DOHH2 (cell line): ENCODE measurements at regions not wholly inside any gene's neighbourhood (a gene's known extent, or its start where the extent isn't known, plus 50 kb on each side); places are given as distances from the start of the nearest gene placed in this dataset.

ENCODE experiments used
- H3F3A ChIP-seq: fragments of 200-600 bp; sonication (generic), shearing (Covaris generic); 2 replicates; pipeline ENCODE4 v1.6.0; 2016; ENCODE audit warnings: antibody characterized with exemption, mild to moderate bottlenecking; ENCODE audit not compliant: control insufficient read depth, insufficient read depth
- H3K27ac ChIP-seq: fragments of 200-600 bp; sonication (generic); 2 replicates; pipeline ENCODE4 v1.5.1; 2014; ENCODE audit warnings: low read depth, mild to moderate bottlenecking, low read length, moderate library complexity
- H3K27me3 ChIP-seq: fragments of 200-600 bp; sonication (generic); 2 replicates; pipeline ENCODE4 v1.6.1; 2014; ENCODE audit warnings: mild to moderate bottlenecking, low read length, mixed read lengths; ENCODE audit not compliant: control insufficient read depth
- H3K36me3 ChIP-seq: fragments of 200-600 bp; sonication (generic); 2 replicates; pipeline ENCODE4 v1.6.1; 2014; ENCODE audit warnings: mild to moderate bottlenecking, low read length, moderate library complexity, mixed read lengths; ENCODE audit not compliant: control insufficient read depth
- H3K4me1 ChIP-seq: fragments of 200-600 bp; sonication (generic); 2 replicates; pipeline ENCODE4 v1.6.1; 2014; ENCODE audit warnings: mild to moderate bottlenecking, low read length, mixed read lengths; ENCODE audit not compliant: control insufficient read depth
- H3K4me2 ChIP-seq: fragments of 200-600 bp; sonication (generic); 2 replicates; pipeline ENCODE4 v1.6.0; 2014; ENCODE audit warnings: mild to moderate bottlenecking, low read length, moderate library complexity
- H3K4me3 ChIP-seq: fragments of 200-600 bp; sonication (generic); 2 replicates; pipeline ENCODE4 v1.5.1; 2014; ENCODE audit warnings: mild to moderate bottlenecking, low read length, mixed read lengths
- H3K79me2 ChIP-seq: fragments of 200-600 bp; sonication (generic); 2 replicates; pipeline ENCODE4 v1.6.1; 2014; ENCODE audit warnings: mild to moderate bottlenecking, low read length, mixed read lengths; ENCODE audit not compliant: control insufficient read depth
- H3K9me2 ChIP-seq: fragments of 200-600 bp; sonication (generic); replicated peaks from 2 replicates; pipeline ENCODE4 v1.6.1; 2014; ENCODE audit warnings: mild to moderate bottlenecking, low read length, mixed read lengths; ENCODE audit not compliant: control insufficient read depth
- H3K9me3 ChIP-seq: fragments of 200-600 bp; sonication (generic); 2 replicates; pipeline ENCODE4 v1.6.1; 2014; ENCODE audit warnings: antibody characterized with exemption, low read length, mixed read lengths; ENCODE audit not compliant: control insufficient read depth, insufficient read depth
- H4K20me1 ChIP-seq: fragments of 200-600 bp; sonication (generic); 2 replicates; pipeline ENCODE4 v1.6.0; 2014; ENCODE audit warnings: low read depth, mild to moderate bottlenecking, antibody characterized with exemption, low read length, moderate library complexity; ENCODE audit not compliant: control insufficient read depth, insufficient read depth
- EZH2phosphoT487 ChIP-seq: fragments of 200-600 bp; sonication (generic); IDR thresholded peaks from 2 replicates; pipeline ENCODE4 v1.6.1; 2017; ENCODE audit warnings: borderline replicate concordance, mild to moderate bottlenecking, antibody characterized with exemption, low read length, moderate library complexity, mixed read lengths
- TF ChIP-seq, protein P1 (sequence below): fragments of 200-600 bp; sonication (generic); IDR thresholded peaks from one replicate; pipeline ENCODE4 v1.5.1; 2014; ENCODE audit warnings: antibody characterized with exemption, mild to moderate bottlenecking, low read depth, low read length; ENCODE audit not compliant: poor library complexity, severe bottlenecking

DNA sequence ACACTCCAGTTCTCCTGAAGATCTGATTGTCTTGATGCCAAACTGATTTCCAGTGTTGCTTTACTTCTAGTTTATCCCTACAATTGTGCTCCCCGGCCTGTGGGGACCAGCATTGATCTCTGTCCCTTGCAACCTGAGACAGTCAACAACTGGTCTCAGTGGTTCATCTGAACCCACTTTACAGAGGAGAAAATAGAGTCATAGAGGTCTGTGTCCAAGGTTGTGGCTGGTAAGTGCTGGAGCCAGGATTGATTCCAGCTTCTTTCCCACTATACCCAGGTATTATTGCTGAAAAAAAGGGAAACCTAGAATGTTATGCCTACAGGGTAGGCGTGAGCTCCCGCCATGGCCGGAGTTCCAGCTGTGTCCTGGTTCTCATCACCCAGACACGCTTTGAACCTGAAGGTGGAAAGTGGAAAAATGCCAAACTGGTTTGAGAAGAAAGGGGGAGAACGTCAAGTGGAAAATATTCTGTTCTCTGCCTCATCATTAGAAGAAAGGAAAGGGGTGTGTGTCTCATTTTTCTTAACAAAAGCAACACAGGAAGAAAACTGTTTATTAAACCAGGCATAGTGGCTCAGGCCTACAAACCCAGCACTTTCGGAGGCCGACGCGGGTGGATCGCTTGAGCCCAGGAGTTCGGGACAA is 60.7 kb upstream of the ITPKB start:
- no peak overlapping the region for H3K4me2 ChIP-seq

DNA sequence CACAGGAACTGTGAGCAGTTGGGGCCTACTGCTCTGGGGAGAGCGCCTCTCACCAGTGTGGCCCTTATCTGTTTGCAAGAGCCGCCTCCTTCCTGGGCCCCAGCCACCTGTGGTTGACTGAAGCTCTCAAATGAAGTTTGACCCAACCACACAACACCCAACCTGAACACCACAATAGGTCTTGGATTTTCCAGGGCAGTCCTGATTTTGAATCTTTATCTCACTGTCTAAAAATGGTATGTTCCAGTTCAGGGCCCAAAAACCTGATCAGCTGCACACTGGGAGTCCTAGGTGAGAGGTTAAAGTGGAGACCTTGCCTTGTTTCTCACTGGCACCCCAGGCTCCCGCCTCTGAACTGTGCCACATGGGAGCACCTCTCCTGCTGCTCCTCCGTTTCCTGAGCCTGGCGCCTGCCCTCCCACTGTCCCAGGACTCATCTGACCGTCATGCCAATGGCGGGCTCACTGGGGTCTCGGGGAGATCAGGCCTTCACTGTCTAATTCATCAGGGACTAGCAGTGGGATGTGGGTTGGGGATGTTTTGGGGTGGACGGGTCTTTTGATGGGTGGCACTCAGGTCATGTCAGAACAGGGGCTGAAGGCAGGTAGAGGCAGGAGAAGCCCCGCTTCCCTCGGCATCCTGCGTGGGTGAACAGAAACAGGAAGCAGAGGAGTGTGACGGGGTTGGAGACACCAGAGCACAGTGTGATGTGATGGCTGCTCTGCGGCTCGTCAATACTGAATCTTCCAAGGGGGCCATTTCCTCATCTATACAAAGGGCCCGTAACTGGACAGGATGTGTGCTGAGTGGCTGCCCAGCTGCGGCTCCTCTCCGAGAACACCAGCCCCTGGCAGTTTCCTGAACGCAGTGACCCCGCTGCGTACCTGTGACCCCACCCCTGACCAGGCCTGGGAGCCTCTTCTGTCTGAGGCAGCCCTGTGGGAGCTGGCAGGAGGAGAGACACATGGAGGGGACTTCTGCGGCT is 59.6 kb upstream of the ITPKB start:
- Histone ChIP-seq H3K27ac (no peak overlapping the region), H4K20me1 (no peaks in the 10 kb centered on the region), H3K4me2 (no peak overlapping the region), H3K79me2 (no peaks in the 10 kb centered on the region), H3K9me3 (no peaks in the 10 kb centered on the region), H3K4me1 (peaks cover 12% of the 10 kb centered on the region), H3K36me3 (no peaks in the 10 kb centered on the region), H3K9me2 (no peaks in the 10 kb centered on the region), H3K4me3 (no peak overlapping the region), H3K27me3 (no peaks in the 10 kb centered on the region), H3F3A (no peaks in the 10 kb centered on the region)
- TF ChIP-seq EZH2phosphoT487: no peak
- TF ChIP-seq, protein P1, sequence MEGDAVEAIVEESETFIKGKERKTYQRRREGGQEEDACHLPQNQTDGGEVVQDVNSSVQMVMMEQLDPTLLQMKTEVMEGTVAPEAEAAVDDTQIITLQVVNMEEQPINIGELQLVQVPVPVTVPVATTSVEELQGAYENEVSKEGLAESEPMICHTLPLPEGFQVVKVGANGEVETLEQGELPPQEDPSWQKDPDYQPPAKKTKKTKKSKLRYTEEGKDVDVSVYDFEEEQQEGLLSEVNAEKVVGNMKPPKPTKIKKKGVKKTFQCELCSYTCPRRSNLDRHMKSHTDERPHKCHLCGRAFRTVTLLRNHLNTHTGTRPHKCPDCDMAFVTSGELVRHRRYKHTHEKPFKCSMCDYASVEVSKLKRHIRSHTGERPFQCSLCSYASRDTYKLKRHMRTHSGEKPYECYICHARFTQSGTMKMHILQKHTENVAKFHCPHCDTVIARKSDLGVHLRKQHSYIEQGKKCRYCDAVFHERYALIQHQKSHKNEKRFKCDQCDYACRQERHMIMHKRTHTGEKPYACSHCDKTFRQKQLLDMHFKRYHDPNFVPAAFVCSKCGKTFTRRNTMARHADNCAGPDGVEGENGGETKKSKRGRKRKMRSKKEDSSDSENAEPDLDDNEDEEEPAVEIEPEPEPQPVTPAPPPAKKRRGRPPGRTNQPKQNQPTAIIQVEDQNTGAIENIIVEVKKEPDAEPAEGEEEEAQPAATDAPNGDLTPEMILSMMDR: no peak

More for the DNA sequence above, 60.7 kb upstream of the ITPKB start:
- no peaks in the 10 kb centered on the region for H3K36me3 ChIP-seq
- TF ChIP-seq, protein P1: no peak
- no peak for TF ChIP-seq EZH2phosphoT487
- H3K4me3 ChIP-seq: no peak overlapping the region
- no peaks in the 10 kb centered on the region for H3F3A ChIP-seq
- H3K9me3 ChIP-seq: no peaks in the 10 kb centered on the region
- peaks cover 5% of the 10 kb centered on the region; the same call in 1 of the 2 replicates for H3K27me3 ChIP-seq
- H3K79me2 ChIP-seq: no peaks in the 10 kb centered on the region
- no peaks in the 10 kb centered on the region for H4K20me1 ChIP-seq
- no peaks in the 10 kb centered on the region for H3K9me2 ChIP-seq
- H3K4me1 ChIP-seq: peaks cover 12% of the 10 kb centered on the region
- H3K27ac ChIP-seq: no peak overlapping the region

DNA sequence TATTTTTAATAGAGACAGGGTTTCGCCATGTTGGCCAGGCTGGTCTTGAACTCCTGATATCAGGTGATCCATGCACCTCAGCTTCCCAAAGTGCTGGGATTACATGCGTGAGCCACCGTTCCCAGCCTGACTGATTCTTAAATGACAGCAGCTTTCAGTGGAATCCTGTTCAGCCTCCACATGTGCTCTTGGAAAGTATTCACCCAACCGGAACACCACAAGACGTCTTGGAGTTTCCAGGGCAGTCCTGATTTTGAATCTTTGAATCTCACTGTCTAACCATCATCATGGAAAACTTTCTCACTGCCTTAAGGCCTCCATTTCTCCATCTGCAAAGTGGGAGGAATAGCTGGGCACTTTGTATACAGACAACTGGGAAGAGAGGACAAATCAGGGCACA is 58.1 kb upstream of the ITPKB start:
- no peaks in the 10 kb centered on the region for H3K79me2 ChIP-seq
- no peak overlapping the region for H3K27ac ChIP-seq

More for the DNA sequence above, 58.1 kb upstream of the ITPKB start:
- Histone ChIP-seq H3K9me2 (no peaks in the 10 kb centered on the region), H4K20me1 (no peaks in the 10 kb centered on the region), H3K9me3 (no peaks in the 10 kb centered on the region), H3F3A (no peaks in the 10 kb centered on the region), H3K4me3 (no peak overlapping the region), H3K4me1 (peaks cover 12% of the 10 kb centered on the region), H3K27me3 (no peaks in the 10 kb centered on the region), H3K4me2 (no peak overlapping the region), H3K36me3 (no peaks in the 10 kb centered on the region)
- TF ChIP-seq, protein P1: no peak
- no peak for TF ChIP-seq EZH2phosphoT487
